UCSD-AML1 (cell line): ENCODE measurements at regions not wholly inside any gene's neighbourhood (a gene's known extent, or its start where the extent isn't known, plus 50 kb on each side); places are given as distances from the start of the nearest gene placed in this dataset.
"Not testable (repeated sequence)": the region's sequence is repeated elsewhere in the genome, so short reads cannot be mapped to it uniquely, and the experiment has no call there.

Source experiments
- DNase-seq: peaks from one replicate; lab custom pipeline; 2025; ENCODE audit not compliant: unreplicated experiment; lab: John Stamatoyannopoulos, UW

GRCh38 chr5:102663749-102664530, 91.2 kb upstream of the PAM start:
- no peak for DNase-seq

GRCh38 chr5:102664616-102665335, 90.3 kb upstream of the PAM start:
- no peak for DNase-seq

- DNase-seq = no peak
These were observed 88.8 kb upstream of the PAM start for GRCh38 chr5:102666164-102666946.

- DNase-seq = no peak
These were observed 86.7 kb upstream of the PAM start for GRCh38 chr5:102668220-102668932.

DNA sequence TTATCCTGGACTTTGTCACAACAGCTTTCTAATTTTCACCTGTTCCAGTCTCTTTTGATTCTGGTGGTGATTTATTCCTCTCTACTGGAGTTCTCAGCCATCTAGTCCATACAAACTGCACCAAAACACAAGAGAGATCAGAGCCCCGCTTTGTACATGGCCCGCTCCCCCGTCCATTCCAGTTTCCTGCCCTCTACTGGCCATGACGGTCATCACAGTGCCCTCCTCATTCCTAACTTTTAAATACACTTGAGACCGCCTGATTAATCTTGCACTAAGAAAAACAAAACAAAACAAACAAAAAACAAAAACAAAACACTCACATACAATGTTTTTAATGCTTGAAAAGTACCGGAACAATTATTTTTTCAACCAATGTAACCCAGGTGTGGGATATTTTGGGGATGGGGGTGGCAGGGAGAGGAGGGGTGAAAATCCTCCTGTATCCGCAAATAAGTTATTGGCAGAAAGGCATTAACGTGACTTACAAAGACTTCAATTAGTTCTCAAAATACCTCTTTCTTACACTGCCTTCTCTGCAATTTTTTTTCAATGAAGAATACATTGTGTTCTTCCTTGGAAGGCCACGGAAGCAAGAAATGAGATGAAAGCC, 84.8 kb upstream of the PAM start:
- peak; percentile 7 for DNase-seq

GRCh38 chr5:102671033-102671734, 83.9 kb upstream of the PAM start:
- not testable (repeated sequence) for DNase-seq

DNA sequence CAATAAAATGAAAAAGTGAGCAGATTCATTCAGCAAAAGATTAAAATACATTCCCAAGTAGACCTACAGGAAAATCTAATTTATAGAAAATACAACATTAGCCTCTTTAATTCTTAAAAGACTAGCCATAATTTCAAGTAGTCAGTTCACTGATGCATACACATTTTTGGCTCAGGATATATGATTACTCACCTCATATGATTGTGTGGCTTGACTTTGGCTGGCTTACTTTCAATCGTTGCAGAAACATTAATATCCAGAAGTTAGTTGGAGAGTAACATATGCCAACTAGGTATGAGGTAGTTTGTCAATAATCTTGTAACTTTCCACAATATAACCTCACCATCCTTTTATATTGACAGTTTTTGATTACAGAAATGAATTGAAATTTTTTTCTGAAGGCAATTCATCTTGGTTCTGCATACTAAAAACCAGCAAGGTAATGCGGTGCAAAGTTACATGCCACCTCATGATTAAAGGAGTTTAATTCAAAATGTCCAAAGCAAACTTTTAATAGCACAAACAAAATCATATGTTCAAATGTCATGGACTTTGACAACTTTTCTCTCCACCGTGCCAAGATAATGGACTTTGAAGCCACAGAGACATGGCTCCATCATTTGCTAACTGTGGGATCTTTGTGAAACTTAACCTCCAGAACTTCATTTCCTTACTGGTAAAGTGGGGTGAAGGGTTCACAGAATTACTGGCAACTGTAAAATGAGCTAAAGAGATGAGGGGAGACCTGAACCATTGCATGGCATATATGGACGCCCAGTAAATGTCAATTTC, 76.6 kb upstream of the PAM start:
- DNase-seq = no peak

GRCh38 chr5:102681403-102681983, 73.6 kb upstream of the PAM start:
- peak; percentile 56 for DNase-seq

- no peak for DNase-seq
These were observed 72.9 kb upstream of the PAM start for GRCh38 chr5:102682101-102682647.

- not testable (repeated sequence) for DNase-seq
These were observed 67.0 kb upstream of the PAM start for GRCh38 chr5:102688076-102688475.

DNA sequence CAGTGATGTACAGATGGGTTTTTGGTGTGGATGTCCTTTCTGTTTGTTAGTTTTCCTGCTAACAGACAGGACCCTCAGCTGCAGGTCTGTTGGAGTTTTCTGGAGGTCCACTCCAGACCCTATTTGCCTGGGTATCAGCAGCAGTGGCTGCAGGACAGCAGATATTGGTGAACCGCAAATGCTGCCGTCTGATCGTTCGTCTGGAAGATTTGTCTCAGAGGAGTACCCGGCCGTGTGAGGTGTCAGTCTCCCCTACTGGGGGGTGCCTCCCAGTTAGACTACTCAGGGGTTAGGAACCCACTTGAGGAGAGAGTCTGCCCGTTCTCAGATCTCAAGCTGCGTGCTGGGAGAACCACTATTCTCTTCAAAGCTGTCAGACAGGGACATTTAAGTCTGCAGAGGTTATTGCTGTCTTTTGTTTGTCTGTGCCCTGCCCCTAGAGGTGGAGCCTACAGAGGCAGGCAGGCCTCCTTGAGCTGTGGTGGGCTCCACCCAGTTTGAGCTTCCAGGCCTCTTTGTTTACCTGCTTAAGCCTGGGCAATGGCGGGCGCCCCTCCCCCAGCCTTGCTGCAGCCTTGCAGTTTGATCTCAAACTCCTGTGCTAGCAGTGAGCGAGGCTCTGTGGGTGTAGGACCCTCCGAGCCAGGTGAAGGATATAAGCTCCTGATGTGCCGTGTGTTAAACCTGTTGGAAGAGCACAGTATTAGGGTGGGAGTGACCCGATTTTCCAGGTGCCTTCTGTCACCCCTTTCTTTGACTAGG, 66.3 kb upstream of the PAM start:
- not testable (repeated sequence) for DNase-seq

GRCh38 chr5:102690910-102691309, 64.2 kb upstream of the PAM start:
- DNase-seq = no peak

DNA sequence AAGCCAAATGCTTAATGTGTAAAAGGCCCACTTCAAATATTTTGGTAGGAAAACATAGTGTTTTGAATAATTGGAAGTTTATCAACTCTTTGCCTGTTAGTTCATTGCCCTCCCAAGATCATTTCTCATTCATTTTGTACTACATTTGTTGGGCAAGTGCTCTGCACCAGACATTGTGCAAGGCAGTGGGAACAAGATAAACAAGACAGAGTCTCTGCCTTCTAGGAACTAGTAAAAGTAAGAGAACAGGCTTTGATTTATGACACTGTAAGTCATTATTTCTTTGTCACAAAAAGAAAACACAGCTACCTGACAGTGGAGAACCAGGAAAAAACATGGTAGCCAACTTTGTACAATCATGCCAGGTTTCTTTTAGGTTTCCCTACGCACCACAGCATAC, 63.7 kb upstream of the PAM start:
- DNase-seq = no peak

DNA sequence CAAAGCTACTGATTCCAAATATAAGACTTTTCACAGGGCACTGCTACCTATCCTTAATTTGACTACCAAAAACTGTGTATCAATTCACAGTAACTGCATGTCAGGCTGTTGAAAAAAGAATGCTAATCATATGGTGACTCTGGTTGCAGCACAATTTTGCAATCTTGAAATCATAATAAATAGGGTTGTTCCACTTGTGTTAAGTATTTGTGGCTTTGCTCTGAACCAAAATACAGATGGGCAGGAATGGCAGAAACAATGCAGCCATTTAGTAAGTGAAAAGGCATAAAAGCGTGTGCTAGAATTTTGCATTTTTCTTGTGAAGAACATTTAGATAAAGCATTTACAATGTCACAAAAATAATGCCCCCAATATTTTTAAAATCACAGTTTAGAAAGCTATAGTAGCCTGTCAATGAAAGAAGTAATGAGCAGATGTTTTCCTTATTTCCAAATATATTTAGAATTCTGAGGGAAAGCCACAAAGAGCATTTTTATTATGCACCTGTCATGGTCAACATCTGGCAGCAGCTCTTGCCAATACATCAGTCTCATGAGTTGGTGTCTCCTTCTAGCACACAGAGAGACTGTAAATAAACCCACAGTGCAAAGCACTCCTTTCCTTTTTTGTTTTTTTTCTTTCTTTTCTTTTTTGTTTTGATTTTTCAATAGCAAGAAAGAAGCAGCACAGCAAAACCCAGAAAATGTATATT, 54.8 kb upstream of the PAM start:
- no peak for DNase-seq

DNA sequence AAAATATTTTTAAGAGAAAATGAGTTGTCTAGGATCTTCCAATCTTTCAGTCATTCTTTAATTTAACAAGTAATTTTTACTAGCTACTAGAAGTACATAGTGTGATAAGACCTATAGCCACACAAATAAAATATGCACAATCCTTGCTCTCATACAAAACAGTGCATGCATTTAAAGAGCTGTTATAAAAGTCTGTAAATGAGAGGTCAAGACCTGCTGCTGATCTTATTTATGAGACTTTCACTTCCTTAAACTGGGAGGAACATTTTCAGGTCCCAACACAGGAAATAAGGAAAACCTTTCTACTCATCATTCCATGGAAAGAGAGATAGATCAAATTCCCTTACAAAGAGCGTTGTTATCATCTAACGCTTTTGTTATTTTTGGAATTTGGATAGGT, 54.2 kb upstream of the PAM start:
- no peak for DNase-seq

DNA sequence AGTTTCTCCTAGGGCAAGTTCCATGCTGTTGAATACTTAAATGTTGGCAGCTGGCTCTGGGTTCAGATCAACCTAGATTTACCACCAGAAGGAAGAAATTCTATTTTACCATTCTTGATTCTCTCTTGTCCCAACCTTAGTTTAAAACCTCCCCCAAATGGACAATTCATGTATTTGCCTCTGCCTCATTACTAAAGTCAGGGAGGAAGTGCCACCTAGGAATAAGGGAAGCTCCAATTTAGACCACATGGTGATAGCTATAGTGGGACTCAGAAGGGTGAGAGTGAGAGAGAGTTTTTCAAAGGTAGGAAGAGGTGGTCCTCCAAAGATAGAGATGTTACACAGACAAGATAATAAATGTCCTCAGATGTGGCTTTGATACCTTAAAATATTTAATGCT, 53.4 kb upstream of the PAM start:
- DNase-seq = no peak
